ENCODE measurements at regions not wholly inside any gene's neighbourhood (a gene's known extent, or its start where the extent isn't known, plus 50 kb on each side); places are given as distances from the start of the nearest gene placed in this dataset.

GRCh38 chr11:26109658-26110368, 222.1 kb upstream of the ANO3 start:
- no peak for TF ChIP-seq CTCF (IDR thresholded peaks at IDR 0.05; ENCODE audit: low read depth, low read length)
- no peak for DNase-seq (ENCODE audit: low read depth in 2 of 2)
- H3K4me3 ChIP-seq (replicated peaks in 1 of 2; ENCODE audit: low read depth in 2 of 2, low read length in 2 of 2), result no peak overlapping the region

- DNase-seq (ENCODE audit: low read depth in 2 of 2), result no peak
- no peak for TF ChIP-seq CTCF (IDR thresholded peaks at IDR 0.05; ENCODE audit: low read depth, low read length)
- H3K4me3 ChIP-seq (replicated peaks in 1 of 2; ENCODE audit: low read depth in 2 of 2, low read length in 2 of 2), result no peak overlapping the region
Measured at GRCh38 chr11:26112264-26112663, 219.7 kb upstream of the ANO3 start.

GRCh38 chr11:26121466-26121865, 210.5 kb upstream of the ANO3 start:
- H3K4me3 ChIP-seq (replicated peaks in 1 of 2; ENCODE audit: low read depth in 2 of 2, low read length in 2 of 2), result no peak overlapping the region
- no peak for DNase-seq (ENCODE audit: low read depth in 2 of 2)
- no peak for TF ChIP-seq CTCF (IDR thresholded peaks at IDR 0.05; ENCODE audit: low read depth, low read length)

GRCh38 chr11:26126741-26127140, 205.2 kb upstream of the ANO3 start:
- DNase-seq (ENCODE audit: low read depth in 2 of 2), result no peak
- H3K4me3 ChIP-seq (replicated peaks in 1 of 2; ENCODE audit: low read depth in 2 of 2, low read length in 2 of 2), result no peak overlapping the region
- no peak for TF ChIP-seq CTCF (IDR thresholded peaks at IDR 0.05; ENCODE audit: low read depth, low read length)

- TF ChIP-seq CTCF (IDR thresholded peaks at IDR 0.05; ENCODE audit: low read depth, low read length), result no peak
- H3K4me3 ChIP-seq (replicated peaks in 1 of 2; ENCODE audit: low read depth in 2 of 2, low read length in 2 of 2), result no peak overlapping the region
- no peak for DNase-seq (ENCODE audit: low read depth in 2 of 2)
Measured at GRCh38 chr11:26127336-26127735, 204.6 kb upstream of the ANO3 start.

GRCh38 chr11:26131406-26131805, 200.5 kb upstream of the ANO3 start:
- no peak for DNase-seq (ENCODE audit: low read depth in 2 of 2)
- TF ChIP-seq CTCF (IDR thresholded peaks at IDR 0.05; ENCODE audit: low read depth, low read length), result no peak

GRCh38 chr11:26134053-26134452, 197.9 kb upstream of the ANO3 start:
- no peak for DNase-seq (ENCODE audit: low read depth in 2 of 2)
- no peak for TF ChIP-seq CTCF (IDR thresholded peaks at IDR 0.05; ENCODE audit: low read depth, low read length)
- H3K4me3 ChIP-seq (replicated peaks in 1 of 2; ENCODE audit: low read depth in 2 of 2, low read length in 2 of 2), result no peak overlapping the region

More at GRCh38 chr11:26131406-26131805, 200.5 kb upstream of the ANO3 start:
- H3K4me3 ChIP-seq (replicated peaks in 1 of 2; ENCODE audit: low read depth in 2 of 2, low read length in 2 of 2), result no peak overlapping the region
